ENCODE measurements at regions not wholly inside any gene's neighbourhood (a gene's known extent, or its start where the extent isn't known, plus 50 kb on each side); places are given as distances from the start of the nearest gene placed in this dataset.
A peak's percentile ranks its signal among the peaks of the same experiment; 100 is the strongest.

DNA sequence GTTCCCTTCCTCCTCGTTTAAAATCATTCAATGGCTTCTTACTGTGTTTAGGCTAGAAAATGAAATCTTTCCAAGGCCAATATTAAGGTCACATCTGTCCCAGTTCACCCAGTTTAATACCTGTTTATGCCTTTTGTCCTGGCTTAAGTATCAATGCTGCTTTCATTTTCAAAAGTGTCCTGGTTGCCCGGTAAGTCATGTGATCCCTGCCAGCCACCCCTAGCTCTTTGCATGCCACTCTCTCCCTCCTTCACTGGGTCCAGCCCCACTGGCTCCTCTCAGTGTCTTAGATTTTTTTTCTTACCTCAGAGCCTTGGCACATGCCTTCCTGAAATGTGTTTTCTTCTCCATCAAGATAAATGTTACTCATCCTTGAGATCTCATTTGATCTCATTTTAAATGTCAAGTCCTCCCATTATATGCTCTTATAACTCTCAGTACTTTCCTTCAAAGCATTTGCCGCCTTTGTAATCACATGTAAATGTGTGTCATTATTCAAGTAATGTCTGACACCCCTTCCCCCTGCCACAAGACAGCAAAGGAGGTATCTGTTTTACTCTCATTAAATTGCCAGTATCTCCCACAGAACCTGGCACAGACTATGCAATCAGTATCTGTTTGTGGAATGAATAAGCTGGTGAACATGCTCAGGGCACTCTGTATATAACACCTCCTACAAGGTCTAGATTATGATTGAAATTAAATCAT lies 472.5 kb upstream of the RPS6KA3 start:
- H3K4me3 Mint-ChIP-seq (ENCODE audit: low read depth, unreplicated experiment), result no peak overlapping the region
- no TSS peak for BruUV-seq (replicated peaks)
- H3K36me3 Mint-ChIP-seq (ENCODE audit: insufficient read depth, unreplicated experiment), result no peaks in the 10 kb centered on the region
- H3K27ac Mint-ChIP-seq (ENCODE audit: unreplicated experiment), result no peak overlapping the region
- CTCF ChIA-PET, result no interaction called here
- H3K4me1 Mint-ChIP-seq (ENCODE audit: low read depth, unreplicated experiment), result peaks cover 12% of the 10 kb centered on the region
- no peak for DNase-seq
- no peaks in the 10 kb centered on the region for H3K27me3 Mint-ChIP-seq (ENCODE audit: unreplicated experiment)
- H3K9me3 Mint-ChIP-seq (ENCODE audit: low read depth, unreplicated experiment), result peaks cover 2% of the 10 kb centered on the region
- TF ChIP-seq, protein P1, sequence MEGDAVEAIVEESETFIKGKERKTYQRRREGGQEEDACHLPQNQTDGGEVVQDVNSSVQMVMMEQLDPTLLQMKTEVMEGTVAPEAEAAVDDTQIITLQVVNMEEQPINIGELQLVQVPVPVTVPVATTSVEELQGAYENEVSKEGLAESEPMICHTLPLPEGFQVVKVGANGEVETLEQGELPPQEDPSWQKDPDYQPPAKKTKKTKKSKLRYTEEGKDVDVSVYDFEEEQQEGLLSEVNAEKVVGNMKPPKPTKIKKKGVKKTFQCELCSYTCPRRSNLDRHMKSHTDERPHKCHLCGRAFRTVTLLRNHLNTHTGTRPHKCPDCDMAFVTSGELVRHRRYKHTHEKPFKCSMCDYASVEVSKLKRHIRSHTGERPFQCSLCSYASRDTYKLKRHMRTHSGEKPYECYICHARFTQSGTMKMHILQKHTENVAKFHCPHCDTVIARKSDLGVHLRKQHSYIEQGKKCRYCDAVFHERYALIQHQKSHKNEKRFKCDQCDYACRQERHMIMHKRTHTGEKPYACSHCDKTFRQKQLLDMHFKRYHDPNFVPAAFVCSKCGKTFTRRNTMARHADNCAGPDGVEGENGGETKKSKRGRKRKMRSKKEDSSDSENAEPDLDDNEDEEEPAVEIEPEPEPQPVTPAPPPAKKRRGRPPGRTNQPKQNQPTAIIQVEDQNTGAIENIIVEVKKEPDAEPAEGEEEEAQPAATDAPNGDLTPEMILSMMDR (IDR thresholded peaks at IDR 0.05; ENCODE audit: unreplicated experiment), result no peak
- intact Hi-C loops (cut with micrococcal nuclease; ENCODE audit: unreplicated experiment), result no loop called here

DNA sequence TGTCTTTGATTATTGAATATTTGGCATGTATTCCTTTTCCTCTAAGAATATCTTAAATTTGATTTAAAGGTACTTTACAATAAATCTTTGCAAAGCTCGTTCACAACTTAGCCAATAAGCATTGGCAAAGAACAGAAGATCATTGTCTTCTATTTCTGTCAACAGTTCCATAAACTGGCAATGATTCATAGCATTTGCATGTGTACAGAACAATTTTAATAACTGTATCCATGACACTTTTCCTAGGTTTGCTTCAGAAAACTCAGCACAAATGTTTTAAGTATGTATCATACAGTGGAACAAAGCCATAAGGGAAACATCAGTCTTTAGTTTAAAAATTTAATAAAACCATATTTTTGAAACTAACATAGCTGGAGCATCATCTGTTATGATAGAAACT lies 462.7 kb upstream of the RPS6KA3 start:
- DNase-seq, result no peak
- peaks cover 9% of the 10 kb centered on the region for H3K4me1 Mint-ChIP-seq (ENCODE audit: low read depth, unreplicated experiment)
- no peaks in the 10 kb centered on the region for H3K27me3 Mint-ChIP-seq (ENCODE audit: unreplicated experiment)
- TF ChIP-seq, protein P1 (IDR thresholded peaks at IDR 0.05; ENCODE audit: unreplicated experiment), result no peak
- no peak overlapping the region for H3K4me3 Mint-ChIP-seq (ENCODE audit: low read depth, unreplicated experiment)
- intact Hi-C loops (cut with micrococcal nuclease; ENCODE audit: unreplicated experiment), result loop anchor here (5.0 kb wide), 1 partner anchor 238 kb away; no protein-coding TSS in a partner anchor
- no peaks in the 10 kb centered on the region for H3K36me3 Mint-ChIP-seq (ENCODE audit: insufficient read depth, unreplicated experiment)
- BruUV-seq (replicated peaks), result no TSS peak
- H3K27ac Mint-ChIP-seq (ENCODE audit: unreplicated experiment), result no peak overlapping the region
- CTCF ChIA-PET, result interaction anchor here (0.7 to 0.8 kb wide), 2 partner anchors 16 to 58 kb away, joined by 3 to 8 read pairs; no protein-coding TSS in a partner anchor
- H3K9me3 Mint-ChIP-seq (ENCODE audit: low read depth, unreplicated experiment), result no peaks in the 10 kb centered on the region

DNA sequence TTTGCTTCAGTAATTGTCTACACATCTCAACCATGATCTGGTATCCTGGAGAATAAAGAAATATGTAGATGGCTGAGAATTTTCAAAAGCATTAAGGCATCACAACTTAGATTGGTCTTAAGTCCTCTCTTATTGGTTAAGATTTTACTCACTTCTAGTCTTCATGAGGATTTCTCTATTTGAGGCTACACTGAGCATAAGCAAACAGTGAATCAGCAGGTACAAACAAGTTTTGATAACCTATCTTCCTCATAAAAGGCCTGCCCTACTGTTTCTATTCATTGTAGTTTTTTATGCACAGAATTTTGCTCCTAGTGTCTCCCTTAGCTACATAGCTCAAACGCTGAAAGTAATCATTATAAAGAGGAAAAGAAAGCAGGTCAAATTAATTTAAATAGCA lies 460.7 kb upstream of the RPS6KA3 start:
- no peak for DNase-seq
- no TSS peak for BruUV-seq (replicated peaks)
- intact Hi-C loops (cut with micrococcal nuclease; ENCODE audit: unreplicated experiment), result loop anchor here (5.0 kb wide), 1 partner anchor 240 kb away; no protein-coding TSS in a partner anchor
- CTCF ChIA-PET, result interaction anchor here (0.6 kb wide), 1 partner anchor 1019 kb away, joined by 6 read pairs; no protein-coding TSS in a partner anchor
- peaks cover 9% of the 10 kb centered on the region for H3K4me1 Mint-ChIP-seq (ENCODE audit: low read depth, unreplicated experiment)
- H3K9me3 Mint-ChIP-seq (ENCODE audit: low read depth, unreplicated experiment), result no peaks in the 10 kb centered on the region
- TF ChIP-seq, protein P1 (IDR thresholded peaks at IDR 0.05; ENCODE audit: unreplicated experiment), result no peak
- H3K27me3 Mint-ChIP-seq (ENCODE audit: unreplicated experiment), result no peaks in the 10 kb centered on the region
- no peak overlapping the region for H3K27ac Mint-ChIP-seq (ENCODE audit: unreplicated experiment)
- no peaks in the 10 kb centered on the region for H3K36me3 Mint-ChIP-seq (ENCODE audit: insufficient read depth, unreplicated experiment)
- no peak overlapping the region for H3K4me3 Mint-ChIP-seq (ENCODE audit: low read depth, unreplicated experiment)

DNA sequence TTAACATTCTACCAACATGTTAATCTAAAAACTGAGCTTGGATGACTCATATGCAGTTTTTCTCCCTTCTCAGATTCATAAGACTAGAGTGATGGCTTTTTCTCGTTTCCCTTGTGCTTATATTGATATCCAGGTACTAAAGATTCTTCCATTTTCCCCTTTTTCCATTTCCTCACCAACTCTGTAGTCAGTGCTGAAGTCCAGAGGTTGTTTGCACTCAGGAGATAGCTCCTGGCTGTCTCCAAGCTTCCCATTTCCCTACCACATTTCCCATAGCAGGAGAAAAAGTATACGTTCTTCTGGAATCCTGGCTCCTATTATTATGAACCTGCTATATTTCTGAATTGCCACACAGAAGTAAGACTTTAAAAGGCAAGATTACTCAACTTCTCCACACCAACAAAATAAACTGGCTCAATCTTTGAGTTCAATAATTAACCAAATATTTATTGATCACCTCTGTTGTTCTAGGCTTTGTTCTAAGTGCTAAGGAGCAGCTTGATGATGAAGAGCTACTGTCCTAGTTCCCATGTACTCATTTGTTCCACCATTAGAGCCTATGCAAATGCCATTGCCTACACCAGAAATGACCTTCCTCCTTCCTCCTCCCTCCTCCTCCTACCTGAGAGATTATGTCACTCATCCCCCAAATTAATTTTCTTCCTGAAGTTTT lies 454.4 kb upstream of the RPS6KA3 start:
- intact Hi-C loops (cut with micrococcal nuclease; ENCODE audit: unreplicated experiment), result no loop called here
- H3K27me3 Mint-ChIP-seq (ENCODE audit: unreplicated experiment), result no peaks in the 10 kb centered on the region
- CTCF ChIA-PET, result interaction anchor here (0.5 kb wide), 1 partner anchor 1053 kb away, joined by 3 read pairs; no protein-coding TSS in a partner anchor
- H3K4me3 Mint-ChIP-seq (ENCODE audit: low read depth, unreplicated experiment), result no peak overlapping the region
- TF ChIP-seq, protein P1 (IDR thresholded peaks at IDR 0.05; ENCODE audit: unreplicated experiment), result no peak
- H3K4me1 Mint-ChIP-seq (ENCODE audit: low read depth, unreplicated experiment), result peaks cover 13% of the 10 kb centered on the region
- H3K36me3 Mint-ChIP-seq (ENCODE audit: insufficient read depth, unreplicated experiment), result no peaks in the 10 kb centered on the region
- no peaks in the 10 kb centered on the region for H3K9me3 Mint-ChIP-seq (ENCODE audit: low read depth, unreplicated experiment)
- BruUV-seq (replicated peaks), result no TSS peak
- DNase-seq, result no peak
- peak overlapping the region; percentile 30 for H3K27ac Mint-ChIP-seq (ENCODE audit: unreplicated experiment)
